ENCODE measurements at regions not wholly inside any gene's neighbourhood (a gene's known extent, or its start where the extent isn't known, plus 50 kb on each side); places are given as distances from the start of the nearest gene placed in this dataset.

DNA sequence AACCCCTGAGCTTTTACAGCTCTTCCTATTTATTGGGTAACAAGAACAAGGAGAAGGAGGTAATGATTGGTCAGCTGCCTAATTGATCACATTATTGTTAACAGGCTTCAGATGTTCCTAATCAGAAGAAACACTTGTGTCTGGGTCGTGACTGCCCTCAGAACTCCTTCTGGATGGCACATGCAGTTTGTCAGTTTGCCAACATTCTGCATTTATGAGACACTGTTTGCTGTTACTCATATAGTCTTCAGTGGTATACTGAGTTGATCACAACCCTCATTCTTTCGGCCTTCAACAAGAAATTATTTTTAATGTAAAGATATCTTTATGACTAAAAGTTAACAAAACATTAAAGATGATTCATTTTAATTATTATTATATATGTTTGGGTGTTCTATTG lies 95.7 kb upstream of the DOCK10 start:
- DNase-seq (ENCODE audit: low spot score): no peak

DNA sequence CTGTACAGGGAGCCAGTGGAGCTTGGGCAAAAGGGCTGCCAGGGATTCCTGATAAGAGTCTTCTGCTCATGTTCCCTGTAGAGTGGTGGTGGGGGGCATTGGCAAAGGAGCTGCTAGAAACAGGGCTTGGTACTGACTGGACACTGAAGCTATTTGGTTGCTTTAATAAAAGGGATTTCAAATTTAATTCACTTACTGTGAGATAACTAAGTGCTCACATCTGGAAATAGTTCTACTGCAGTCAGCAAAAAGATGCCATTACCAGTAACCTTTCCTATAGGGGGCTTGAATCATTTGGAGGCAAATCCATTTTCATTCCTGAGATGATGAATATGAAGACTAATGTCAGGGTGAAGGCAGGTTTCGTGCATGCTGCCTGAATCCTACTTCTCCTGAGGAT lies 94.3 kb upstream of the DOCK10 start:
- no peak for DNase-seq (ENCODE audit: low spot score)

DNA sequence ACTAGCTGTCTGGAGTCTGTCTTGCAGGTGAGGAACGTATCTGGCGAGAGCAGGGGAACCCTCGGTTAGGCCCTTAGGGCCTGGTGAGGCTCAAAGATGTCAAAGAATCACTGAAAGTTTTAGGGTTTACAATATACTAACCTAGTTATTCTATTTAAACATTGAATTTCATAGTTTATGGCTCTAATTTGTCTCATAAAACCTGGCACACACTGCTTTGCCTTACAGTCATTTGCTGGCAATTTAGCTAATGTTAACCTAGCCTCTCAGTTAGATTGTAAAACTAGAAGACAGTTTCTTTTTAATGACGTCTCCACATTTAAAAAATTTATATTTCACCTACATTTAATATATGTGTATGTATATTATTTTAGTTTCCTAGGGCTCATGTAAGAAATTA lies 89.6 kb upstream of the DOCK10 start:
- DNase-seq (ENCODE audit: low spot score): no peak

DNA sequence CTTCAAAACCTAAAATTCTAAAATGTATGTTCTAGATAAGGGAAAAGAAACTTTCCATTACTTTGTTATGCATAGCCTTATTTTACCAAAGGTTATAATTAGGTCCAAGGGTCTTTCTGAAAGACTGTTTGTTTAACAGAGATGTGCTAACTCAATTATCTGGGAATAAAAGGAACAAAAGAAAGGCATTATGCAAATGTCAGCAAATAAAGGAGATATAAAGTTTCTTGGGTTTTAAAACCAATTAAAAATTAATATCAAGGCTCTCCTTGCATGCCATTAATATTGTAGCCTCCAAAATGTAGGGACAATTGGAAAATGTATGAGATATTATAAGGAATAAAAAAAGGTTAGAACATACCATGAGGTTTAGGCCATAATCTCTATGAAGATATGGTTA lies 87.8 kb upstream of the DOCK10 start:
- no peak for DNase-seq (ENCODE audit: low spot score)

DNA sequence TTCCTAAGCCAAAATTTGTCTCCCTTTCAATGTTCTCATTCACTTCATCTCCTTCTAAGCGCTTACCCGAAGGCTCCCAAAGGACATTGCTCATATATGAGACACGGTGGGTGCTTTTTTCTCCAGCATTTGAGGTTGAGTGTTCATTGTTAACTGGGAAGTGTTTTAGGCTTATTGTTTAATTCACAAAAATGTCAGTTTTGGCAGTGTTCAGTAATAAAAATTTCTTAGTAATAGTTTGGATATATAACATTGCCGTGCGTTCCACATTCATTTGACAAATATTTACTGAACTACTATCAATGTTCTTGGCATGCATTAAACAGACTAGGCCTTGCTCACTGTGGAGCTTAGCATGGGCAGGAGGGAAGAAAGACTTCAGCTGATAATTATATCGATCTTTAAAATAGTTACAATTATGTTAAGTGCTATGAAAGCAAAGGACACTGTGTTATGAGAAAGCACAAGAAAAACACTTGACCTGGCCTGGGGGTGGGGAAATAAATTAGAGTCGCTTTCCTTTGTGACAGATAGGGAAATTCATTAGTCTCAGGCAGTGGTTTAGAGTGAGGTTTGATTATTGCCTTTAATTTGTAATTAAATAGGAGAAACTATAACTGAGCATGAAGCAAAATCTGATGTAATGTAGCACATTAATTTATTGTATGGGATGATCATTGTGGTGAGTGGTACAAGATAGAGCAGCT lies 82.2 kb upstream of the DOCK10 start:
- DNase-seq (ENCODE audit: low spot score): no peak

DNA sequence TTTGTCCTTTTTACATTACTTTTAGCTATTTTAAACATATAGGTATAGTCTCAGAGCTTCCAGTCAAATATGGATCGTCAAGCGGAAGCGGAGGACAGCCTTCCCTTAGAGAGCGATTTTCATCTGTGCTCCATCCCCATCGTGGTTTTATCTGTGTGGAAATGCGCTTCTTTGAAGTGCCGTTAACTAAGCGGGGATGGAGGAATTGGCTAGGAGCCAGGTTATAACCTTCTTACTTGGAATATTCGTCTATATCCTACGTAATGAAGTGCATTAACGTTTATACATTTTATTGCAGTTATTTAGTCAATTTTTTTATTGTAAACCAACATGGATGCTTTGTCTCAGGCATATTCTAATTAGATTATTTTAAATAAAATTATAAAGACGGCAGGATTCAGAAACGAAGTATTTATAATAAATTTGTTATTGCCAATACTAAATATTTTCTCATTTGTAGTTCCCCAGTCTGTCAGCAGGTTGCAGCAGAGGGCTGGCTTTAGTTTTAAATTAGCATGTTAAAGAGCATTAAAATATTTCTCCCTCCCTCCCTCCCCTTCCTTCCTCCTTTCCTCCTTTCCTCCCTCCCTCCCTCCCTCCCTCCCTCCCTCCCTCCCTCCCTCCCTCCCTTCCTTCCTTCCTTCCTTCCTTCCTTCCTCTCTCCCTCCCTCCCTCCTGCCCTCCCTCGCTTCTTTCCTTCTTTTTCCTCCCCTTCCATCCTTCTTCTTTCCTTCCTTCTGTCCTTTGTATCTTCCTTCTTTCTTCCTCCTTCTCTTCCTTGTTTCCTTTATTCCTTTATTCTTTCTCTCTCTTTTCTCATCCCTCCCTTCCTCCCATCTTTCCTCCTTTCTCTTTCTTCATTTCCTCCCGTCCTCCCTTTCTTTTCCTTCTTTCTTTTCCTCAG lies 80.6 kb upstream of the DOCK10 start:
- peak; percentile 12 for DNase-seq (ENCODE audit: low spot score)

DNA sequence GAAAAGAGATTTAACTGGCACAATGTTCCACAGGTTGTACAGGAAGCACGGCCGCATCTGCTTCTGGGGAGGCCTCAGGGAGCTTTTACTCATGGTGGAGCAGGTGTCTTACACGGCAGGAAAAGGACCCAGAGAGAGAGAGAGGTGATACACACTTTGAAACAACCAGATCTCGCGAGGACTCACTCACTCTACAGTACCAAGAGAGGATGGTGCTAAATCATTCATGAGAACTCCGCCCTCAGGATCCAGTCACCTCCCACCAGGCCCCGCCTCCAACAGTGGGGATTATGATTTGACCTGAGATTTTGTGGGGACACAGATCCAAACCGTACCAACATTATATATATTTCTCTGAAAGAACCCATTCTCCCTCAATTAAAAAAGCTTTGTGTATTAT lies 79.7 kb upstream of the DOCK10 start:
- no peak for DNase-seq (ENCODE audit: low spot score)

DNA sequence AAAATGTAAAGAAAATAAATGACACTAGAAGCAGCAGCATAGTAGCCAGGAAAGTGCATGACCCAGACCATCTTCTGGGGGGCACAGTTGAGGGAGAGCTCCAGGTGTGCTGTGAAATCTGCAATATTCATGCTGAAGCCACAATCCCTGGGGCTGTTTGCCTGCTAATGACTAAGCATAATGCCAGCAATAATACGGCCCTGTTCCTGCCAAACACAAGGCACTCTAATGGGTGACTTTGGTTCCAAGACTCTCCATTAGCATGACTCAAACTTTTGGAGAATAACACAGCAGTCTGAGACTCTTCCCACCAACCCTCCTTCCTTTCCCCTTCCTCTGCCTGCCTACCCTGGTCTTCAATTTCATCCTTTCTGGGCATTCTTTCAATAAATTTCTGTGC lies 77.9 kb upstream of the DOCK10 start:
- DNase-seq (ENCODE audit: low spot score): no peak

DNA sequence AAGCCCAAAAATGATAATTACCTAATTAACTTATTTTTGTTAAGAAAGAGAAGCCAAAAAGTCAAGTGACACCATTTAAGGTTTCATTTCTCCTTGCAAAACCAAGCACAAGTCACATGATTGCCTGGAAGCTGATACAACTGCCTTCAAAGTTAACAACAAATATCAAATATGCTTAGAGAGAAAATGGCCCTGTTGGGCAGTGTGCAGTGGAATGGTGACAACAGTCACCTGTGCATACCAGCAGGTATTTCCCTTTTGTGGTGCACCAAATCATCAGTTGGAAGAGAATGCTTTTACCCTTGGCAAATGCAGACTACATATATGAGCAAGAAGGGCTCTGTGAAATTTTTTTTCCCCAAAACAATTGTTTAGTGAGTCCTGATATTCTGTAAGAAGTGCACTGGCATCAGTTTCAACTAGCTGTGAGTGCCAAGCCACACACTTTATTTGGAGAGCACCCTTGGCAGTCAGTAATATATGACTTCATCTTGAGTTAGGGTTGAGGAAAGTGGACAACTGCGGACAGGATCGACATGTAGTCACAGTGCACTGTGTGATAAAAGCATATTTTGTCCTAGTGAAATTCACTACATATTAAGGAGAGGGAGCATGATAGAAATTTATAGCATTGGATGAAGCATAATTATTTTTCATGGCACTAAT lies 74.9 kb upstream of the DOCK10 start:
- DNase-seq (ENCODE audit: low spot score): no peak

DNA sequence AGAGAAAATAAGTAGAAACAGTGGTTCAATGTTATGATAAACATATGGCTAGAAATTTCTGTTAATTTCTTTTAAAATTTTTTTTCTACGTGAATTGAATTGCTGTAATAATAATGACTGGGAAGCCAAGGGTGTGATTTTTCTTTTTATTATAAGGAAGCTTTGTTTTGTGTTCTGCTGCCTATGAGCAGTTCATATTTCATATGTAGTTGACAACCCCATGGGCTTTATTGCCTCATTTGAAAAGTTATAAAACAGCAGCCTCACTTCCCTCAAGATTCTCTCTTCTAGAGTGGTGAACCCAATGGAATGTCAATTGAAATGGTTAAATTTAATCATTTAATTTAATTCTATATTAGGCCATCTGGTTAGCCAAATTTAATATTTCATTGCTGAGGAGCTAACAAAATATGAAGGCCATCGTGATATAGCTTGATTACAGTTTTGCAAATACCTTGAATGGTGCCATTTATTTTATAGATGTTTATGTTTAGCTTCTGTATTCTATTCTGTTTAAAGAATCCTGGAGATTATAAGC lies 72.6 kb upstream of the DOCK10 start:
- no peak for DNase-seq (ENCODE audit: low spot score)

DNA sequence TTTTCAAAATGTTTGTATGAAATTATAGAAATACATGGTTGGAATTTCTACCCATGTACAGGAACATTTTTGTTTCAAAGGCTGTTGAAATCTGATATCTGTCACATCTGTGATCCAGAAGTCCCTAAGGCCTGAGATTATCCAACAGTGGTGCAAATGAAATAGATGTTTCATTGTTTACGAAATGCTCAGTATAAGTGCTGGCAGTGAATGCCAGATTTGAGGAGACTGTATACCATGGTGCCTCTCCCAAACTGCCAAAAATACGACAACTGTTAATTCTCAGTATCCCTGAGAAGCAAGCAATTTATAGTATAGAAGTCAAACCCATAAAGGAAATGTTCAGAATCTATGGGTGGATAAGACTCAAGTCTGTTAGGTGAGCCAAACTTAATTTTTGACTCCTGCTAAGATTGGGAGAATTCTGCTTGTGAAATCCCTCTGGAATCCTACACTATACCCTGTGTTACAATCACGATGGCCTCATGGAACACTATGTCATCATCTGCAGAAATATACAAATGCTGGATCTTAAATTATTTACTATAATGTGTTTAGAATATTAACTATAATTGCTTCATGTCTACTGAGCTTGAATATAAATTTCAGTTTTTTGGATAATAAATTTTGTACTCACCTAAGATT lies 71.2 kb upstream of the DOCK10 start:
- DNase-seq (ENCODE audit: low spot score): no peak

DNA sequence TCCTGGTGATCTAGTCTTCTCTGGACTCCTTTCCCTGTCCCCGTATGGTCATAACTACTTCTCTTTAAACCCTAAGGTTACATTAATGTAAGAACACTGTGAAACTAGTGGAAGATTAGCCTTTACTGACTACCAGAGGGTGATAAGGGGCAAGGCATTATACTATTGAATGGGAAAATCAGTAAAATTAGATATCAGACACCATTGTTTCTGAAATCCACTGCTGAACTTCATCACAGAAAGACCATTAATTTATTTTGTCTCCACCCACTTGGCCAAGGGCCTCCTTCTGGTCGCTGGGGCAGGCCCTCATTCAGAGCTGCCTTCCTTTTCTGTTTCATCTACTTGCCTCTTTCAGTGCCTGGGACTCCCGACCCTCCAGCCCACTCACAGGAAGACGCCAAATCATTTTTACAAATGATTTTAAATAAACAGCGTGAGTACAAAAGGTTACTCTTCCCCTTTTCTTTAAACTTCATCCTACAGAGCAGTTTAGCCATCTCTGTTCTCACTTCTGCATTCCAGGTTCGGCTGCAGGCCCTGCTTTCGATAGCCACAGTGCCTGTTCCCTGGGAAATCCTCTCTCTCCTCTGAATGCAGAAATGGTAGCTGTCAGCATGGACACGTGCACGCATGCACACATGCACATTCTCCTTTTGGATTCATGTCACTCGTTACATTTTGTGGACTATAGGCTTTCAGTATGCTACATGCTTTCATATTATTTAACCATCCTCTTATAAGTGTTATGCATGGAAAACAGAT lies 70.3 kb upstream of the DOCK10 start:
- peak; percentile 34 for DNase-seq (ENCODE audit: low spot score)

DNA sequence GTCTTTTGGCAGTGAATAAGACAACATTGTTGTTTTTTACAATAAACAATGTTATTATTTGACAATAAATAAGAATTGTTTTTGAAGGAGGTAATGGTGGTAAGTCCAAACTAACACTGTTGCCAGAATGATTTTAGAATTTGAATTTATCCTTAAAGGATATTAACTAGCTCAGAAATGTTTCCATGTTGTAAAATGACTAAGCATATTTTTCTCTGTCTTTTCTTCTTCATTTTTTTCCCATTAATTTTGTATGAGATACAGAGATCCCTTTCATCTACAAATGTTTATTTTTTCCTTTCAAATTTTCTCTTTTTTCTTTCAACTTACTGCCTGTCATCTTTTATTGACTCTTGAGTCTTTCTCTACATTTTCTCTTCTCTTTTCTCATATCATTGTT lies 66.5 kb upstream of the DOCK10 start:
- no peak for DNase-seq (ENCODE audit: low spot score)

DNA sequence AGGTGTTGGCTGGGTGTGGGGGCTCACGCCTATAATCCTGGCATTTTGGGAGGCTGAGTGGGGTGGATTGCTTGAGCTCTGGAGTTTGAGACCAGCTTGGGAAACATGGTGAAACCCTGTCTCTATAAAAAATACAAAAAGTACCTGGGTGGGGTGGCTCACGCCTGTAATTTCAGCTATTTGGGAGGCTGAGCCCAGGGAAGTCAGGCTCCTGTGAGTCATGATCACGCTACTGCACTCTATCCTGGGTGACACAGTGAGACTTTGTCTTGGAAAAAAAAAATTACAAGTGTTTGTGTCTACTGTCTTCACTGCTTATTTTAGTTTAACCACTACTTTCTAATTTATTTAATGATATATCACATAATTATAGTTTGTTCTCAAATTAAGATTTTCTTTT lies 62.7 kb upstream of the DOCK10 start:
- DNase-seq (ENCODE audit: low spot score): no peak

DNA sequence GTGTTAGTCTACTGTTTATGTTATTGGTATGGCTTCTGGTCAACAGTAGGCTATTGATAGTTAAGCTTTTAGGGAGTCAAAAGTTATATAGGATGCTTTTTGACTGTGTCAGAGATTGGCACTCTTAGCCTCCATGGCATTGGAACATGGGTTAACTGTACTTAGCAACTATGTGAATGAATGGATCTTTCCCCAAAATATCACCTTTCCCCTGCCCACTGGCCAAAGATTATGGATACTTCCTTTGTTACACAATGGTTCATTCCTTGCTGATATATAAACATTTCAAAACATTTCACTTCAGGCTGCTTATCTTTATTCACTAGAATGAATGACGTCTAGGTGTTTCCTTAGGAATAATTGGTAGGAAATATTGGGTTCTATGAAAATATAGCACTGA lies 62.1 kb upstream of the DOCK10 start:
- no peak for DNase-seq (ENCODE audit: low spot score)

DNA sequence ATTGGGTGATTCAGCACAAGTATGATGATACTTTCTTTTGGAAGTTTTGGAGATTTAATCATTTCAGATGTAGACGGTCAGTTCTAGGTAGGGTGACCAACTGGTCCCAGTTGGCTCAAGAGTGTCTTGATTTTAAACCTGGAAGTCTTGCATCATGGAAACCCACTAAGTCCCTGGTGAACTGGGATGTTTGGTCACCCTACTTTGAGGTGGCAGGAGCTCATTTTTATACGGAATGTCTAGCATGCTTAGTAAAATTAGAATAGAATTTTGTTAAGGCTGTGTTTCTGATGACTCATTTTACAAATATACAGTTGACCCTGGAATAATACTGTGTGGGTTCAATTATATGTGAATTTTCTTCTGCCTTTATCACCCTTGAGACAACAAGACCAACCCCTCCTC lies 61.5 kb upstream of the DOCK10 start:
- DNase-seq (ENCODE audit: low spot score): no peak

DNA sequence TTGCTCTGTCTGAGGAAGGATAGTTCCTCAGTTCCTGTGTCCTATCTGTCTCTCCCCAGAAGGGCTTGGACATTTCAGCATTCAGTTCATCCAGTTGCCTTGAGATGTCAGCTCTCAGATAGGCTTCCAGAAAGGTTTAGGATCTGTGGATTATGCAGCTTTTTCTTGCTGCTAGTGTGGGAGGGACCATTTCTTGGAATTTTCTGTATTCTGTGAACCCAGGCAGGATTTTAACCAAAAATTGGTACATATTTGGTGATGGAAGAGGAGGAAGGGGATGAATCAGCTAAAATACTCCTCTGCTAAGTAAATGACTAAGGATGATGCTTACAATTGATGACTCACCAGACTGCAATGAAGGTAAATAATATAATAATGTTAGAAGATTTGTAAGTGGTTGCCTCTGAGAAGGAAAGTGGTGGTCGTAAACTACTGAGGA lies 58.6 kb upstream of the DOCK10 start:
- DNase-seq (ENCODE audit: low spot score): no peak

DNA sequence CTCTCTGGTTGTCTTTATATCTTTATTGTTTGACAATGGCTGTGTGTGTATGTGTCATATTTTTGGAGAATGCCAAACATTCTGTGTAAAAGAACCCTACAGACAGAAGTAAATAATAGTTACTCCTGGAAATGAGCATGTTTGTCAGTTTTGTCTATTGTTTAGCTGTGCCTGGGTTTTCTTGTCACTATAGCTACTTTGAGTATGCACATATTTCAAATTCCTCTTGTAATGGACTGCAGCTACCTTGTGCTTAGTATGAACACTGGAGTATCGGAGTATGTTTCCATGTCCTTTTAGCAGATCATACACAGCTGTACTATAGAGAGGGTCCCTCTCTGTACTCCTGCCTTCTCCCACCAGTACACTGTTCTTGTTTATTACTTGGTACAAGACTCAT lies 58.0 kb upstream of the DOCK10 start:
- DNase-seq (ENCODE audit: low spot score): no peak

DNA sequence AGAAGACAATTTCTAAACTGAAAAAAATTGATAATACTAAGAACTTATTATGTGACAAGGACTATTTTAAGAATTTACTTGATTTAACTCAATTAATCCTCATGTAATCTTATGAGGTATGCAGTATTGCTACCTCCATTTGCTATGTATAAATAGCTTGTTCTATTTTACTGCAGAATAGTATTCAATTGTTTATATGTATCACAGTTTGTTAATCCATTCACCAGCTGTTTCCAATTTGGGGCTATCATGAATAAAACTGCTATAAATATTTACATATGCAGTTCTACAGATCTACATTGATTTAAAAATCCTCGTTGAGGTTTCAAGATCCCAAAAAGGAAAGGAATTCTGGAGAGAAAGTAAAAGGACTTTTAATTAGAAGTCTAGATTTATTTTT lies 54.8 kb upstream of the DOCK10 start:
- no peak for DNase-seq (ENCODE audit: low spot score)

Measured in germinal center (tissue), 1 donor.